ENCODE measurements at regions not wholly inside any gene's neighbourhood (a gene's known extent, or its start where the extent isn't known, plus 50 kb on each side); places are given as distances from the start of the nearest gene placed in this dataset.

DNA sequence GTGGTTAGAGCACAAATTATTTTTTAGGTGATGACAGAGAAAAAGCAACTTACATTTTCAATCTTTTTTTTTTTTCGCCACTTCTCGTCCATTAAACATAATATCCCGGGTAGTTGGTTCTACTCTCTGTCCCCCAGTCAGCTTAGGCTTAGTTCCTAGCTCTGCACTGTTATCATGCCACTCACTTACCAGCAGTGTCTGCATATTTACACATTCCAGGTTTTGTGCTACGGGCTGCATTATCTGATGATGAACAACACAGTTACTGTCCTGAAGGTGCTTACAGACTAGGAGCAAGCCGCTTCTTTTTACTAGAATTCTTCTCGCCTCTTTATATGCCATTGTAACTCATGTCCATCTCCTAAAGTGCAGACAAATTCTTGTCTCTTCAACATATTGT, 121.8 kb upstream of the NPVF start:
- no peak for TF ChIP-seq POLR2A (IDR thresholded peaks at IDR 0.05)
- TF ChIP-seq, protein P1, sequence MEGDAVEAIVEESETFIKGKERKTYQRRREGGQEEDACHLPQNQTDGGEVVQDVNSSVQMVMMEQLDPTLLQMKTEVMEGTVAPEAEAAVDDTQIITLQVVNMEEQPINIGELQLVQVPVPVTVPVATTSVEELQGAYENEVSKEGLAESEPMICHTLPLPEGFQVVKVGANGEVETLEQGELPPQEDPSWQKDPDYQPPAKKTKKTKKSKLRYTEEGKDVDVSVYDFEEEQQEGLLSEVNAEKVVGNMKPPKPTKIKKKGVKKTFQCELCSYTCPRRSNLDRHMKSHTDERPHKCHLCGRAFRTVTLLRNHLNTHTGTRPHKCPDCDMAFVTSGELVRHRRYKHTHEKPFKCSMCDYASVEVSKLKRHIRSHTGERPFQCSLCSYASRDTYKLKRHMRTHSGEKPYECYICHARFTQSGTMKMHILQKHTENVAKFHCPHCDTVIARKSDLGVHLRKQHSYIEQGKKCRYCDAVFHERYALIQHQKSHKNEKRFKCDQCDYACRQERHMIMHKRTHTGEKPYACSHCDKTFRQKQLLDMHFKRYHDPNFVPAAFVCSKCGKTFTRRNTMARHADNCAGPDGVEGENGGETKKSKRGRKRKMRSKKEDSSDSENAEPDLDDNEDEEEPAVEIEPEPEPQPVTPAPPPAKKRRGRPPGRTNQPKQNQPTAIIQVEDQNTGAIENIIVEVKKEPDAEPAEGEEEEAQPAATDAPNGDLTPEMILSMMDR (IDR thresholded peaks at IDR 0.05) = no peak

All from testis (tissue), 2 donors.